Endothelial cell (in vitro differentiated cells): ENCODE measurements at regions not wholly inside any gene's neighbourhood (a gene's known extent, or its start where the extent isn't known, plus 50 kb on each side); places are given as distances from the start of the nearest gene placed in this dataset.

ENCODE experiments used
- DNase-seq: peaks from one replicate; pipeline ENCODE4 v3.0.0; 2021; ENCODE audit warnings: low spot score
- H3K27ac Mint-ChIP-seq: one replicate; pipeline ENCODE4 v1.8.0; 2021; ENCODE audit warnings: mixed read lengths, inconsistent platforms; ENCODE audit not compliant: unreplicated experiment
- H3K27me3 Mint-ChIP-seq: one replicate; pipeline ENCODE4 v1.8.0; 2021; ENCODE audit warnings: mild to moderate bottlenecking, moderate library complexity, mixed read lengths, inconsistent platforms; ENCODE audit not compliant: unreplicated experiment
- H3K36me3 Mint-ChIP-seq: one replicate; pipeline ENCODE4 v1.8.0; 2021; ENCODE audit warnings: mild to moderate bottlenecking, low read depth, mixed read lengths, inconsistent platforms; ENCODE audit not compliant: unreplicated experiment
- H3K4me1 Mint-ChIP-seq: one replicate; pipeline ENCODE4 v1.8.0; 2021; ENCODE audit warnings: mild to moderate bottlenecking, mixed read lengths, inconsistent platforms; ENCODE audit not compliant: unreplicated experiment
- H3K4me3 Mint-ChIP-seq: one replicate; pipeline ENCODE4 v1.8.0; 2021; ENCODE audit warnings: mild to moderate bottlenecking, mixed read lengths, inconsistent platforms; ENCODE audit not compliant: unreplicated experiment
- H3K9me3 Mint-ChIP-seq: one replicate; pipeline ENCODE4 v1.8.0; 2021; ENCODE audit warnings: mixed read lengths, inconsistent platforms; ENCODE audit not compliant: unreplicated experiment
- TF ChIP-seq, protein P1 (sequence below): fragments of 200-600 bp; sonication (generic); IDR thresholded peaks from one replicate; pipeline ENCODE4 v1.5.0; 2021; ENCODE audit warnings: antibody characterized with exemption; ENCODE audit not compliant: unreplicated experiment

DNA sequence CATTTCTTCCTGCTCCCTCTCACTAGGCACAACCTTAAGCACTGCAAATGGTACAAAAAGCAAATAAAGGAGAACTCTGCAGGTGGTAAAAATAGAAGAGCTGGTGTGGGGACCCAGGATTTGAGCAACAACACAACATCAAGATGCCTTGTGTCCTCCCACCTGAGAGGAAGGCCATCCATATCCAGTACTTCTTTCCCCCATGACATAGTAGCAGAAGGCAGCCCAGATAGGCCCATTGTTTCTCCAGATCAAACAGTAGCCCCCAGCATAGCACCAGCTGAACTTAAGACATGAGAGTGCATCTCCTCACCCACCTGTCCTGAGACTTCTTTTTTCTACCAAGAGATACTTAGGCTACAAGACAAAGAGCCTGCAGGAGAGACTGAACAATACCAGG lies 180.5 kb downstream of the GOLGA6L6 start:
- H3K9me3 Mint-ChIP-seq, result peaks cover 8% of the 10 kb centered on the region
- H3K4me1 Mint-ChIP-seq, result no peaks in the 10 kb centered on the region
- peaks cover 6% of the 10 kb centered on the region for H3K27me3 Mint-ChIP-seq
- DNase-seq, result no peak
- H3K27ac Mint-ChIP-seq, result no peak overlapping the region
- peaks cover 3% of the 10 kb centered on the region for H3K36me3 Mint-ChIP-seq
- TF ChIP-seq, protein P1, sequence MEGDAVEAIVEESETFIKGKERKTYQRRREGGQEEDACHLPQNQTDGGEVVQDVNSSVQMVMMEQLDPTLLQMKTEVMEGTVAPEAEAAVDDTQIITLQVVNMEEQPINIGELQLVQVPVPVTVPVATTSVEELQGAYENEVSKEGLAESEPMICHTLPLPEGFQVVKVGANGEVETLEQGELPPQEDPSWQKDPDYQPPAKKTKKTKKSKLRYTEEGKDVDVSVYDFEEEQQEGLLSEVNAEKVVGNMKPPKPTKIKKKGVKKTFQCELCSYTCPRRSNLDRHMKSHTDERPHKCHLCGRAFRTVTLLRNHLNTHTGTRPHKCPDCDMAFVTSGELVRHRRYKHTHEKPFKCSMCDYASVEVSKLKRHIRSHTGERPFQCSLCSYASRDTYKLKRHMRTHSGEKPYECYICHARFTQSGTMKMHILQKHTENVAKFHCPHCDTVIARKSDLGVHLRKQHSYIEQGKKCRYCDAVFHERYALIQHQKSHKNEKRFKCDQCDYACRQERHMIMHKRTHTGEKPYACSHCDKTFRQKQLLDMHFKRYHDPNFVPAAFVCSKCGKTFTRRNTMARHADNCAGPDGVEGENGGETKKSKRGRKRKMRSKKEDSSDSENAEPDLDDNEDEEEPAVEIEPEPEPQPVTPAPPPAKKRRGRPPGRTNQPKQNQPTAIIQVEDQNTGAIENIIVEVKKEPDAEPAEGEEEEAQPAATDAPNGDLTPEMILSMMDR, result no peak
- H3K4me3 Mint-ChIP-seq, result no peak overlapping the region

DNA sequence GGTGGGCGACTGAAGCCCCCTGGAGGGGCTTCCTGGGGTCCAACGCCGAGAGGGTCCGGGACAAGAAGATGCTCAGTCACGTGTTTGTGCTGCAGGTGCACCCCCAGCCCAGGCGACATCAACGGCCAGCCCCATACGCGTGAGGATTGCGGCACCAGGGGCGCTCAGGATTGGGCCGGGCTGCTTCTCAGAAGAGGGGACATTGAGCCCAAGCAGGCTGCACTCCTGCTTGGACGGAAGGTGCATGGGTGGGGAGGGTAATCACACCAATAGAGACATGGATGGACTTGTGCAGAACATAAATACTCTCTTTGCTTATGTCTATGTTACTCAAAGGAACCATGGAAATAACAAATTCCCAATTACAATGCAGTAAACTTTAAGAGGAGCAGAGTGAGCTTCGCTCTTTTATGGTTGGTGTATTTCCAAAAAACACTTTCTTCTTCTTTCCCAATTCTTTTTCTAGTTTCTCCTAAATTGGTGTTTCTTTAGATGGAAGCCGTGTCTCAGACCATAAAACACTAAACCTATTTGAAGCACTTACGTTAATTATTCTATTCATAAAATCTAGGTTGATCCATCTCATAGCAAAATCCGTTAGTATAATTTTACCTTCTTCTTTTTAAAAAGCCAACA lies 182.7 kb downstream of the GOLGA6L6 start:
- peaks cover 15% of the 10 kb centered on the region for H3K27me3 Mint-ChIP-seq
- H3K4me1 Mint-ChIP-seq, result no peaks in the 10 kb centered on the region
- H3K9me3 Mint-ChIP-seq, result peaks cover 18% of the 10 kb centered on the region
- DNase-seq, result no peak
- TF ChIP-seq, protein P1, result no peak
- H3K36me3 Mint-ChIP-seq, result peaks cover 8% of the 10 kb centered on the region
- no peak overlapping the region for H3K27ac Mint-ChIP-seq
- H3K4me3 Mint-ChIP-seq, result no peak overlapping the region

DNA sequence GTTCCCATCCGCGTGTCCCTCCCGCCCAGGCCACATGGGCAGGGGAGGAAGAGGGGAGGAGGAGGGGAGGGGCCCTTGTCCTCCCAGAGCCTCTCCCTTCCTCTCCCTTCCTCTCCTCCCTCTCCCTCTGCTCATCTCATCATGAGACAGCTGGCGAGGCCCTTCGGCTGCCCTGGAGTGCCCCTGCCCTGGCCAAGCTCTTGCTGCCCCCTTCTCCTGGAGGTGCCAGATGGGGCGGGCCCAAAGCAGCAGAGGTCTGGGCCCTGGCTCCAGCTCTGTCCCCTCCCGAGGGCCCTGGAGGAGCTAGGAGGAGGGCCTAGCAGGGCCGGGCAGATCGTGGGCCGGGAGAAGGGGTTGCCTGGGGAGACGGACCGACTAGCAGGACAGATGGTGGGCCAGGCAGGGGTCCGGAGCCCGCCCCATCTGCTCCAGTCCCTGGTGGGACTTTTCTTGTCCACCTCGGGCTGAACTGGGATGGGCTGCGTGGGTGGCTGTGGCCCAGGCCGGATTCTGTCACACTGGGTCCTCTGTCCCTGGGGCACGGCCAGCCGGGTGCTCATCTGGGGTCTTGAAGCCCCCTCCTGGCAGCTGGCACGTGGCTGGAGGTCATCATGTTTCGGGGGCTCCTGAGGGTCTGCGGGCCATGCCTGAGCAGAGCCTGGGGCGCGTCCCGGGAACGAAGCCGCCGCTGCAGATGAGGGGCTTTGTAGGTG lies 183.4 kb downstream of the GOLGA6L6 start:
- DNase-seq, result no peak
- peaks cover 18% of the 10 kb centered on the region for H3K9me3 Mint-ChIP-seq
- H3K4me3 Mint-ChIP-seq, result no peak overlapping the region
- H3K27ac Mint-ChIP-seq, result no peak overlapping the region
- peaks cover 8% of the 10 kb centered on the region for H3K36me3 Mint-ChIP-seq
- H3K27me3 Mint-ChIP-seq, result peaks cover 15% of the 10 kb centered on the region
- TF ChIP-seq, protein P1, result no peak
- no peaks in the 10 kb centered on the region for H3K4me1 Mint-ChIP-seq

DNA sequence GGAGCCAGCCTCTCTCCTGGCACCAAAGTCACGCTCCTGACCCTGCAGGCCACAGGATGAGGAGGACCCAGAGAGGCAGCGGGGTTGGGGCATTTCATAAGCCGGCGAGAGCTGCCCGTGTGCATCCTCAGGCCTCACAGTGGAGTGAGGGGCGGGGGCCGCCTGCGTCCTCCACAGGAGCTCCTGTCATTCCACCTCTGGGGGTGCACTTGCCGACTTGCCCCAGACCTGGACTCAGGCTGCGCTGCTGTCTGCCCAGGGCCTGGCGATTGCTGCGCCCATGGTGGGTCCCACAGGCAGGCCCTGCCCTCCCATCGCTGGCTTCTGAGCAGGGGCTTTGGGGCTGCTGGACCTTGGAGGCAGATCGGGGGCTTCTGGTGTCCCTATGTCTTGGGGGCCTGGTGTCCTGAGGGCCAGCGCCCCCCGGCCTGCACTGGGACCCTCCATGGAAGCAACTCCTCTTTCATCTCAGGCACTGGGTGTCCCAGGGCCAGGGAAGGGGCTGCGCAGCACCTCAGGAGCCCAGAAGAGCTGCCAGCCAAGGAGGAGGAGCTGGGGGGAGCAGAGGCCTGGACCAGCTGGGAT lies 184.0 kb downstream of the GOLGA6L6 start:
- H3K27ac Mint-ChIP-seq, result no peak overlapping the region
- H3K9me3 Mint-ChIP-seq, result peaks cover 18% of the 10 kb centered on the region
- peaks cover 16% of the 10 kb centered on the region for H3K27me3 Mint-ChIP-seq
- DNase-seq, result no peak
- no peak overlapping the region for H3K4me3 Mint-ChIP-seq
- TF ChIP-seq, protein P1, result no peak
- peaks cover 8% of the 10 kb centered on the region for H3K36me3 Mint-ChIP-seq
- H3K4me1 Mint-ChIP-seq, result no peaks in the 10 kb centered on the region
